Iris pigment epithelial cell (primary cell): ENCODE measurements at regions not wholly inside any gene's neighbourhood (a gene's known extent, or its start where the extent isn't known, plus 50 kb on each side); places are given as distances from the start of the nearest gene placed in this dataset.

Source experiments
- DNase-seq: peaks from one replicate; pipeline ENCODE4 v3.0.0-alpha.2; 2011; ENCODE audit warnings: low read depth

GRCh38 chr22:44402196-44403111 lies 89.7 kb upstream of the SHISAL1 start:
- no peak for DNase-seq

- no peak for DNase-seq
These were observed 89.0 kb upstream of the SHISAL1 start for GRCh38 chr22:44401783-44402110.

DNA sequence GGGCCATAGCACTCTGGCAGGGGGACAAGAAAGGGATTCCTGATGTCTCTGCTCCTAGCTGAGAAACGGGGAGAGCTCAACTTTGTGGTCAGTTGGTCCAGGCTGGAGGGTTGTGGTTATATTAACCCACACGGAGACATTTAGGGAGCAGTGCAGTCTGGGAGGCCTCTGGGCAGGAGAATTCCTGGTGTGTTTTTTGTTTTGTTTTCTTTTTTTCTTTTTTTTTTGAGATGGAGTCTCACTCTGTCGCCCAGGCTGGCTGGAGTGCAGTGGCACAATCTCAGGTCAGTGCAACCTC lies 88.0 kb upstream of the SHISAL1 start:
- no peak for DNase-seq

DNA sequence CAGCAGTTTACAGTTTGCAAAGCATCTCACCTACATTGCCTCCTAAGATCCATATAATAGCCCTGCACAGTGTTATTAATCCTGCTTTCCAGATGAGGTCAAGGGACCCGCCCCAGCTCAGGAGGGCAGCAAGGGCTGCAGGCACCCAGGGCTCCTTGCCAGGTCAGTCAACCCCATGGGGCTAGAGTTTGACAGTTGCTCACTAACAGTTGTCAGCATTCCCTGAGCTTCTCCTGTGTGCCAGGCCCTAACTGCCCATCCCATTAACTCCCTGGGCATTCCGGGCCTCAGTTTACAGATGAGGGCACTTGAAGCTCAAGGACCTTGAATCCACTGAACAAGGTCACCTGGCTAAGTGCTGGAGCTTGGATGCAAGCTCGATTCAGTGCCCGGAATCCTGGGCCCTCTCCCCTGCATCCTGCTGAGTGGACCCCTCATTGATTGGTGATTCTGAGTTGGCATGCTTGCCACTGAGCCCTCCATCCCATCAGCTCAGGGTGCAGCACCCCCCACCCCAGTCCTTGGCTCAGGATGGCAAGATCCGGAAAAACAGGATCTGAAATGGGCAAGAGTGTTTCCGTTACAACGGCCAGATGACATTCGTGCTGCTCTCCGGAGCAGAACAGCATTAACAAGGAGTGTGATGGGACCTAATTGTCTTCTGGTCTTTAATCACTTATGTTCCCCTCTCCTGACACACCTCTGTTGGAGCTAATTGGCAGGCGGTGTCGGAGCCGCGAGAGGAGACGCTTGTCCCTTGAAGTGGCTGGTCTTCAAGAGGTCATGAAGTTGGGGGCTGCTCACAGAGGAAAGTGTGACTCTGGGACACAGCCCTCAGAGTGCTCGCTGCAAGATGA lies 87.4 kb upstream of the SHISAL1 start:
- DNase-seq: no peak

GRCh38 chr22:44398856-44399837 lies 86.4 kb upstream of the SHISAL1 start:
- no peak for DNase-seq

GRCh38 chr22:44396727-44397722 lies 84.3 kb upstream of the SHISAL1 start:
- no peak for DNase-seq

DNA sequence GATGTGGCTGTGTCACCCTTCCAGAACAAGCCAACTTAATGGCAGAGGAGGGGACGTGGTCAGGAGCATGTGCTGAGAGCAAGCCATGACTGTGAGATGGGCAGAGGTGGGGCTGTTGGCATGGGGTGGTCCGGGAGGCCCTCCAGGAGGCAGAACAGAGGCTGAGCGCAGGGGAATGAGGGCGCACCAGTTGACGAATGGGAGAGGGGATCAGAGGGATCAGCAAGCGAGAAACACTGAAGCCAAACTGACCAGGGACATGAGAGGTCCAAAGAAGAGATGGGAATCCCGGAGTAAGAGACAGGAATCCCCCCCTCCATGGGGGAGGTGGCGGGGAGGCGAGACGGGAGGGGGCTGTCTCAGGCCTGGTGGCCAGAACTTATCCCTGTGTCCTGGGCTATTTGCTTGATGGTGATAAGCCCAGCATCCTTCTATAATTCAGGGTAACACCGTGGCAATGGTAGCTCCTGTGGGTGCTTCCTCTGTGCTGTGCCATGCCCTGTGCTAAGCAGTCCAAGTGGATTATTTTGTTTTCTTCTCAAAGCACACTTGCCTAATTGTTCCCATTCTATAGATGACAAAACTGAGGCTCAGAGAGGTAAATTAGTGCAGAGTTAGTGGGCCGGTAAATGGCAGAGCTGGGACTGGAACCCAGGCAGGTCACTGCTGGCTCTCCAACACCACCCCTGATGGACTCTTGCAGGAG lies 83.4 kb upstream of the SHISAL1 start:
- DNase-seq: no peak

GRCh38 chr22:44395118-44396005 lies 82.6 kb upstream of the SHISAL1 start:
- DNase-seq: no peak

DNA sequence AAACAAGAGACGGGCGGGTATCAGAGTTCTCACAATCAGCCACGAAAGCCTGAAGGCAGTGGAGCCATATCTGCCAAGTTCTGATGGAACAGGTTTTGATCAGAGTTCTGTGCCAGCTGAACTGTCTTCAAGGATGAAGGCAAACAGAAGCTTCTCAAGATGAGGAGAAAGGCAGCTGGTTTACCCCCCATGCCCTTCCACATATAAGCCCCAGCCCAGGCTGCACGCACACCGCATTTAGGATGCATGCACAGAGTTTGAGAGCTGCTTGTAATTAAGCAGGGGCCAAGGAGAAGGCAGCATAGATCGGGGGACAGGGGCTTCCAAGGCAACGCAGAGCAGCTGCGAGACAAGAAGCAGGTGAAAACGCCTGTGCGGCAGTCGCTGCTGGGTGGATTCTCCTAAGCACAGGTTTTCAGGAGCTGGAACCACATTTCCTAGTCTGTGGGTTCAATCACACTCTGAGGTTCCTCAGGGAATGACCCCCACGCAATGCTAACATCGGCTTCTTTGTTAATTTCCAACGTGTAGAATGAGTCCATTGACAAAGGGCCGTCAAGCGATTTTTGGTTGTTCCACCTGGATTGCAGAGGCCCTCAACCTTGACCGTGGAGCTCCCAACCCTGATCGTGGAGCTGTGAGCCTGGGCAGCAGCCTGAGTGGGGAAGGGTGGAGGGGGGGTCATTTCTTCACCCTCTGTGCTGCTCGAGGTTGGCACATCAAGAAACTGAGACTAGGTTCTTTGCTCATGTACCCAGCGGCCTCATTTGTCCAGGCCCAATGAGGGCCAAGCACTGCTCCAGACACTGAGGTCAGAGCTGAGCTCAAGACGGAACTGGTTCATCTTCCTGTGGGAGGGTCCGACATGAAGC lies 81.7 kb upstream of the SHISAL1 start:
- no peak for DNase-seq

GRCh38 chr22:44393066-44393465 lies 80.3 kb upstream of the SHISAL1 start:
- no peak for DNase-seq

DNA sequence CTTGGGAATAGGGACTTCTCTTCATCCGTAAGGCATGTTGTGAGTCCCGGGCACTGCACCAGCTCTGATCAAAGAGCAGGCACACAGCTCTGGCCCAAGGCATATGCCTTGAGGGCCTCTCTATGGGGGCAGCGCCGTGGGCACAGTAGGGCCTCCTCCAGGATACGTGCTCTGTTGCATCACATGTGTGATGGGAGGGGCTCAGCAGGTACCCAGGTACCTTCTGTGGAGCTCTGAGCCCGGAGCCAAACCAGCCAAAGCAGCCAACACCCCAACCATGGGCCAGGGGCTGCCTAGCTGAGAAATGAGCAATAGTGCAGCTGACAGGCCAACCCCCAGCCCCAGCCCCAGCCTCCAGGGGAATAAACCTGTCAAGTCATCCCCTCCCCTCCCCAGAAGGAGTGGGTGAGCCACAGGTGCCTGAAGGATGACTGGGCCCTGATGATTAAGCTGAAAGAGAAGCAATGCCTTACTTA lies 79.7 kb upstream of the SHISAL1 start:
- DNase-seq: no peak

GRCh38 chr22:44391481-44392445 lies 79.0 kb upstream of the SHISAL1 start:
- DNase-seq: no peak

DNA sequence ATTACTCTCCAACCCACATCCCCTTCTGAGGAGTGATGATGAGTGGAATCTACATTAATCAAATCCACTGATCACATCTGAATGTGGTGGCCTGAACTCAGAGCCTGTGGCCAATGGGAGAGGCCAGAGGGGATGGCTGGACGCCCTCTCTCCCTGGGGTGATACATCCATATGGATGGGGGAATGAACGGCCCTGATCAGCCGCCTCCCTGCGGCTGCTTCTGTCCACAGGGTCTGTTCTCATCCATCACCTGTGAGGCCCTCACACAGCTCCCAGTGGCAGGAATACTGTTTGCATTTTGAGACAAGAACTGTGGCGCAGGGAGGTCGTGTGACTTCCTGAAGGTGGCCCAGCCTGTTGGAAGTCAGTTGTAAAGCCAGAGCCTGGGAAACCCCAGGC lies 78.3 kb upstream of the SHISAL1 start:
- no peak for DNase-seq

GRCh38 chr22:44390613-44390970 lies 77.8 kb upstream of the SHISAL1 start:
- DNase-seq: no peak

GRCh38 chr22:44389926-44390612 lies 77.3 kb upstream of the SHISAL1 start:
- DNase-seq: no peak

DNA sequence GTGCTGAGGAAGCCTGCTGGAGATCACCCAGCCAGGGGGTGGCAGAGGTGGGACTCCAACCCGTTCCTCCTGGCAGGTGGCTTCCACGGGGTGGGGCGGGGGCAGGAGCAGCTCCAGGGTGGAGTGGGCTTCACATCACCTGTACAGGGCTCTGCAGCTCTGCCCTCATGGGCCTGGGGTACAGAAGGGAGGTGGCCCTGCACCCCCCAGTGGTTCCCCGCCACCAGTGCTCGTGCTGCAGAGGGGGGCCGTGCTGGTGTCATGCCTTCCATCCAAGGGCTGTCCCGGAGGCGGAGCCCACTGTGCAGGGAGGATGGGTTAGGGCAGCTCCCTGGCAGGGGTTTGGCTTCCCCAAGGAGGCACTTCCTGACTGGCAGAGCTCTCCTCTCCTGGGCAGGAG lies 76.4 kb upstream of the SHISAL1 start:
- no peak for DNase-seq
